Left ventricle myocardium inferior (tissue), 1 donor: ENCODE measurements at regions not wholly inside any gene's neighbourhood (a gene's known extent, or its start where the extent isn't known, plus 50 kb on each side); places are given as distances from the start of the nearest gene placed in this dataset.

Source experiments
- DNase-seq: peaks from one replicate; pipeline ENCODE4 v3.0.0-alpha.2; 2020
- H3K27ac ChIP-seq: fragments of 200-600 bp; replicated peaks from 2 replicates; pipeline ENCODE4 v1.8.0; 2021
- H3K27me3 ChIP-seq: fragments of 200-600 bp; 2 replicates; pipeline ENCODE4 v1.8.0; 2021; ENCODE audit warnings: low read depth
- H3K36me3 ChIP-seq: fragments of 200-600 bp; 2 replicates; pipeline ENCODE4 v1.8.0; 2021
- H3K4me1 ChIP-seq: fragments of 200-600 bp; 2 replicates; pipeline ENCODE4 v1.8.0; 2021
- H3K4me3 ChIP-seq: fragments of 200-600 bp; 2 replicates; pipeline ENCODE4 v1.8.0; 2021; ENCODE audit warnings: mild to moderate bottlenecking, moderate library complexity
- H3K9me3 ChIP-seq: fragments of 200-600 bp; replicated peaks from 2 replicates; pipeline ENCODE4 v1.8.0; 2021
- intact Hi-C: fragments of 100-400 bp; cut with micrococcal nuclease; formaldehyde crosslinking; loops from one replicate; pipeline ENCODE4 v1.11.0; 2022
- TF ChIP-seq, protein P1 (sequence below): fragments of 200-600 bp; IDR thresholded peaks from 2 replicates; pipeline ENCODE4 v1.8.0; 2021; ENCODE audit warnings: antibody characterized with exemption, mild to moderate bottlenecking, borderline replicate concordance
- donor health status: DM: no; HTN: yes; CAD: no; lungs with severe emphysema.

DNA sequence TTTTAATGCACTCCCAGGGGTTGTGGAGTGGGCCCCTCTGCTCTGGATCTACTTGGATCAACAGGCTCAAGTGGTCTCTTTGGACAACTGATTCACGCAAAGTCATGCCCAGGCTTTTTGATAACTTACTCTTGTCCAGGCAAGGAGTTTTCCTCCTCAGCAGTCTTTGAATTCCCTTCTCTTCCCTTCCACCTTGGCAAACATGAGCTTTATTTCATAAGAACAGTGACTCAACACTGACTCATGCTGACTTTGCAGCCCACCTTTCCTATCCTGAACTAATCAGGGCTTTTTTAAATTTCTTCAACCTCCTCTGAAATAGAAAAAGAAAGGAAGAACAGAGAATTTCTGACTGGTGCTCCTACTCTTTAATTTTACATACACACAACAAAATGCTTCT, 132.1 kb upstream of the LDB2 start:
- Histone ChIP-seq H3K4me3 (no peak overlapping the region), H3K27ac (no peak overlapping the region), H3K9me3 (no peaks in the 10 kb centered on the region), H3K36me3 (no peaks in the 10 kb centered on the region), H3K27me3 (no peaks in the 10 kb centered on the region), H3K4me1 (no peaks in the 10 kb centered on the region)
- TF ChIP-seq, protein P1, sequence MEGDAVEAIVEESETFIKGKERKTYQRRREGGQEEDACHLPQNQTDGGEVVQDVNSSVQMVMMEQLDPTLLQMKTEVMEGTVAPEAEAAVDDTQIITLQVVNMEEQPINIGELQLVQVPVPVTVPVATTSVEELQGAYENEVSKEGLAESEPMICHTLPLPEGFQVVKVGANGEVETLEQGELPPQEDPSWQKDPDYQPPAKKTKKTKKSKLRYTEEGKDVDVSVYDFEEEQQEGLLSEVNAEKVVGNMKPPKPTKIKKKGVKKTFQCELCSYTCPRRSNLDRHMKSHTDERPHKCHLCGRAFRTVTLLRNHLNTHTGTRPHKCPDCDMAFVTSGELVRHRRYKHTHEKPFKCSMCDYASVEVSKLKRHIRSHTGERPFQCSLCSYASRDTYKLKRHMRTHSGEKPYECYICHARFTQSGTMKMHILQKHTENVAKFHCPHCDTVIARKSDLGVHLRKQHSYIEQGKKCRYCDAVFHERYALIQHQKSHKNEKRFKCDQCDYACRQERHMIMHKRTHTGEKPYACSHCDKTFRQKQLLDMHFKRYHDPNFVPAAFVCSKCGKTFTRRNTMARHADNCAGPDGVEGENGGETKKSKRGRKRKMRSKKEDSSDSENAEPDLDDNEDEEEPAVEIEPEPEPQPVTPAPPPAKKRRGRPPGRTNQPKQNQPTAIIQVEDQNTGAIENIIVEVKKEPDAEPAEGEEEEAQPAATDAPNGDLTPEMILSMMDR: no peak
- intact Hi-C loops: no loop called here
- no peak for DNase-seq

DNA sequence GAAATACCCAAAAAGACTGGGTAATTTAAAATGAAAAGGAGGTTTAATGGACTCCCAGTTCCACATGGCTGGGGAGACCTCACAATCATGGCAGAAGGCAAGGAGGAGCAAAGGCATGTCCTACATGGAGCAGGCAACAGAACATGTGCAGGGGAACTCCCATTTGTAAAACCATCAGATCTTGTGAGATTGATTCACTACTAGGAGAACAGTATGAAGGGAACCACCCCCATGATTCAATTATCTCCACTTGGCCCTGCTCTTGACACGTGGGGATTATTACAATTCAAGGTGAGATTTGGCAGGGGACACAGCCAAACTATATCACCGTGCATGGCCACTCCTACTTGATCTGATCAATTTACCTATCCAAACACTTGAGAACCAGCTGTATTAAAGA, 131.5 kb upstream of the LDB2 start:
- intact Hi-C loops: no loop called here
- Histone ChIP-seq H3K4me1 (no peaks in the 10 kb centered on the region), H3K27ac (no peak overlapping the region), H3K36me3 (no peaks in the 10 kb centered on the region), H3K4me3 (no peak overlapping the region), H3K27me3 (no peaks in the 10 kb centered on the region), H3K9me3 (no peaks in the 10 kb centered on the region)
- DNase-seq: no peak
- TF ChIP-seq, protein P1: no peak

DNA sequence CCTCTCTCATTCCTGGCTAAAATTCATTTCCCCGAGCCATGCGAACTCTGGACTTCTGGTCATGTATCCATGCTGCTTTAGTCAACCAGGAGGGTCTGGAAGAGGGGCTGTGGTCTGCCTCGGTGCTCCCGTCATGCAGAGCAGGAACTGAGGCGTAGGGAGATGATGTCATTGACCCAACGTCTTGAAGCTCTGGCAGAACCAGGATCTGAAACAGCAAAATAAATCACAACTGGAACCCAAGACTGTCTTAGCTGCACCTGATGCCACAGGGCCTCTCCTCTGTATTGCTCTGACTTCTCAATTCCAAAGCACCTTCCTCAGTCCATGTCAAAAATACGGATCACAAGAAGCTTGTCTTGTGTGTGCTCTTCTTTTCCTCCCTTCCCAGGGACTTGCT, 131.0 kb upstream of the LDB2 start:
- Histone ChIP-seq H3K27me3 (no peaks in the 10 kb centered on the region), H3K27ac (no peak overlapping the region), H3K9me3 (no peaks in the 10 kb centered on the region), H3K36me3 (no peaks in the 10 kb centered on the region), H3K4me1 (no peaks in the 10 kb centered on the region), H3K4me3 (no peak overlapping the region)
- intact Hi-C loops: no loop called here
- TF ChIP-seq, protein P1: no peak
- DNase-seq: no peak

DNA sequence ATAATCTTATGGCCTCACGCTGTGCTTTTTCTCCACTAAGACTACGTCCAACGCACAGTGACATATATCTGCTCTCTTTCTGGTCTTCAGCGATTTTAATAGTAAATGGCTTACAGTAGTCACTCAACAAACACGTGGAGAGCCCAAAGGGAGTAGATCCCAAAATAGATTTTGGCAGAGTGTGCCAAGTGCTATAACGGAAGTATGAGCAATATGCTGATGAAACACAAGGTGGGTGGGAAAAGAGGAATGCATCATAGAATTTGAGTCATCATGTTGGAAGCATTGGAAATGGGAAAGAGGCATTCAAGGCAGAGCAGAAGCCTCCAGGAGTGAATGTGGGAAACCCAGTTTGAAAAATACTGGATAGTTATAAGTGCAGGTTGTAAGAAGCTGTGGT, 129.1 kb upstream of the LDB2 start:
- TF ChIP-seq, protein P1: no peak
- Histone ChIP-seq H3K27ac (no peak overlapping the region), H3K36me3 (no peaks in the 10 kb centered on the region), H3K27me3 (no peaks in the 10 kb centered on the region), H3K4me1 (no peaks in the 10 kb centered on the region), H3K9me3 (no peaks in the 10 kb centered on the region), H3K4me3 (no peak overlapping the region)
- intact Hi-C loops: no loop called here
- DNase-seq: no peak

DNA sequence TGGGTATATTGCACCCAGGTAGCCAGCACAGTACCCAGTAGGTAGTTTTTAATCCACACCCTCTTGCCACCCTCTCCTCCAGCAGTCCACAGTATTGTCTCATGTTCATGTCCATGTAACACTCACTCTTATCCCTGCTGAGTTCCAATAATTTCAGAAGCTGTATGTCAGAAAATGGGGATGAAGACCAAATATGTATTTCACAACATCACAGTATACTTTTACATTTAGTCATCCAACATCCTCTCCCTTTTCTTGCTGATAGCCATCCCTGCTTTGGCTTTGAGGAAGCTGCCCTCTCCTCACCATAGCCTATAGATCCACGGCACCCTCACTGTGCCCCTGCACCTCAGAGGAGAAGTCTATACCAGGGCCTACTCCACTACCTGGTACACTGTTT, 126.0 kb upstream of the LDB2 start:
- TF ChIP-seq, protein P1: no peak
- no peak for DNase-seq
- Histone ChIP-seq H3K36me3 (no peaks in the 10 kb centered on the region), H3K27ac (no peak overlapping the region), H3K27me3 (no peaks in the 10 kb centered on the region), H3K4me1 (no peaks in the 10 kb centered on the region), H3K9me3 (no peaks in the 10 kb centered on the region), H3K4me3 (no peak overlapping the region)
- intact Hi-C loops: no loop called here

DNA sequence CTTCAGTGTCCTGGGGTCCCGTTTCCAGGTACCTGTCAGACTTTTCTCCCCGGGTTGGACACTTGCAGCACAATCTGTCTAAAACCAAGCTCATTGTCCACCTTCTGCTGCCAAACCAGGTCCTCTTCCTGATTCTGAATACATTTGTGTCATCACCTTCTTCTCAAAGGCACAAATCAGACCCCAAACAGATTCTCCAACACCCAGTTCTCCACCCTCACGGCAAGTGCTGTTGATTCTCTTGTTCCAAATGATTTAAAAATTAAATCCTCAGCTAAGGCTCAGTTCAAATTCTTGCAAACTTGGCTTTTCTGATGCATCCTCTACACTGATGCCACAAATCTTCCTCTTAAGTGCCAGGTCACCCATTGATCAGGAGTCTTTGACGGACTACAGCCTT, 122.5 kb upstream of the LDB2 start:
- H3K36me3 ChIP-seq: no peaks in the 10 kb centered on the region
- H3K4me1 ChIP-seq: peaks cover 7% of the 10 kb centered on the region
- TF ChIP-seq, protein P1: no peak
- H3K27ac ChIP-seq: no peak overlapping the region
- intact Hi-C loops: no loop called here
- no peak overlapping the region for H3K4me3 ChIP-seq
- no peak for DNase-seq
- no peaks in the 10 kb centered on the region for H3K27me3 ChIP-seq
- H3K9me3 ChIP-seq: no peaks in the 10 kb centered on the region
